ENCODE measurements at regions not wholly inside any gene's neighbourhood (a gene's known extent, or its start where the extent isn't known, plus 50 kb on each side); places are given as distances from the start of the nearest gene placed in this dataset.

DNA sequence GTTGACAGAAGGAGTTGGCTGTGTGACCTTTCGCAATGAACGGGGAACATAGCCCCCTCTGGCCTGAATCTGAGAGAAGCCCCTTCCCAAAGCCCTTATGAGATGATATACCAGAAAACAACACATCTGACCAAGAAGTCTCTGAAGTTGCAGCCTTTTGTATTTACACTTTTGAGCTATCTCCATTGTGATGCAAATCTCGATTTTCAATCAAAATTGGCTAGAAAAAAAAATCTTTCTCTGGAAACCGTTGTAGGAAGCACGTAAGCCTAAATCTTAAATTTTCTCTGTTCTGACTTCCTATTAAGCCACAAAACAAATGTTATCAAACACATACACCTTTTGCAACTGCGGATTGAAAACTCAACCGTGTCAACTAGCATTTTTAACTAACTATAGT lies 71.4 kb upstream of the OLIG2 start:
- TF ChIP-seq POLR2A (IDR thresholded peaks at IDR 0.05; ENCODE audit: control extremely low read depth in 1 of 2, low read depth in 2 of 2, low read length in 2 of 2), result no peak
- TF ChIP-seq, protein P1, sequence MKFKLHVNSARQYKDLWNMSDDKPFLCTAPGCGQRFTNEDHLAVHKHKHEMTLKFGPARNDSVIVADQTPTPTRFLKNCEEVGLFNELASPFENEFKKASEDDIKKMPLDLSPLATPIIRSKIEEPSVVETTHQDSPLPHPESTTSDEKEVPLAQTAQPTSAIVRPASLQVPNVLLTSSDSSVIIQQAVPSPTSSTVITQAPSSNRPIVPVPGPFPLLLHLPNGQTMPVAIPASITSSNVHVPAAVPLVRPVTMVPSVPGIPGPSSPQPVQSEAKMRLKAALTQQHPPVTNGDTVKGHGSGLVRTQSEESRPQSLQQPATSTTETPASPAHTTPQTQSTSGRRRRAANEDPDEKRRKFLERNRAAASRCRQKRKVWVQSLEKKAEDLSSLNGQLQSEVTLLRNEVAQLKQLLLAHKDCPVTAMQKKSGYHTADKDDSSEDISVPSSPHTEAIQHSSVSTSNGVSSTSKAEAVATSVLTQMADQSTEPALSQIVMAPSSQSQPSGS (IDR thresholded peaks at IDR 0.05; ENCODE audit: low read length), result no peak
- TF ChIP-seq, protein P2, sequence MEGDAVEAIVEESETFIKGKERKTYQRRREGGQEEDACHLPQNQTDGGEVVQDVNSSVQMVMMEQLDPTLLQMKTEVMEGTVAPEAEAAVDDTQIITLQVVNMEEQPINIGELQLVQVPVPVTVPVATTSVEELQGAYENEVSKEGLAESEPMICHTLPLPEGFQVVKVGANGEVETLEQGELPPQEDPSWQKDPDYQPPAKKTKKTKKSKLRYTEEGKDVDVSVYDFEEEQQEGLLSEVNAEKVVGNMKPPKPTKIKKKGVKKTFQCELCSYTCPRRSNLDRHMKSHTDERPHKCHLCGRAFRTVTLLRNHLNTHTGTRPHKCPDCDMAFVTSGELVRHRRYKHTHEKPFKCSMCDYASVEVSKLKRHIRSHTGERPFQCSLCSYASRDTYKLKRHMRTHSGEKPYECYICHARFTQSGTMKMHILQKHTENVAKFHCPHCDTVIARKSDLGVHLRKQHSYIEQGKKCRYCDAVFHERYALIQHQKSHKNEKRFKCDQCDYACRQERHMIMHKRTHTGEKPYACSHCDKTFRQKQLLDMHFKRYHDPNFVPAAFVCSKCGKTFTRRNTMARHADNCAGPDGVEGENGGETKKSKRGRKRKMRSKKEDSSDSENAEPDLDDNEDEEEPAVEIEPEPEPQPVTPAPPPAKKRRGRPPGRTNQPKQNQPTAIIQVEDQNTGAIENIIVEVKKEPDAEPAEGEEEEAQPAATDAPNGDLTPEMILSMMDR (IDR thresholded peaks at IDR 0.05; ENCODE audit: control extremely low read depth in 1 of 3, insufficient read depth in 1 of 3, low read depth in 1 of 3, low read length in 3 of 3), result no peak
- TF ChIP-seq, protein P3, sequence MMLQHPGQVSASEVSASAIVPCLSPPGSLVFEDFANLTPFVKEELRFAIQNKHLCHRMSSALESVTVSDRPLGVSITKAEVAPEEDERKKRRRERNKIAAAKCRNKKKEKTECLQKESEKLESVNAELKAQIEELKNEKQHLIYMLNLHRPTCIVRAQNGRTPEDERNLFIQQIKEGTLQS (IDR thresholded peaks at IDR 0.05; ENCODE audit: insufficient read depth, low read depth, low read length), result no peak
- TF ChIP-seq TEAD4 (IDR thresholded peaks at IDR 0.05; ENCODE audit: low read depth, low read length), result no peak
- no peak for TF ChIP-seq JUN (IDR thresholded peaks at IDR 0.05; ENCODE audit: low read depth, low read length)
- no peak for TF ChIP-seq EP300 (IDR thresholded peaks at IDR 0.05; ENCODE audit: borderline replicate concordance in 1 of 2, low read depth in 2 of 2, low read length in 2 of 2)
- no peak for TF ChIP-seq EGR1 (IDR thresholded peaks at IDR 0.05; ENCODE audit: borderline replicate concordance, low read depth, low read length)
